WTC11 (cell line): ENCODE measurements at regions not wholly inside any gene's neighbourhood (a gene's known extent, or its start where the extent isn't known, plus 50 kb on each side); places are given as distances from the start of the nearest gene placed in this dataset.

ENCODE experiments used
- NFYB ChIP-seq: sonication (generic); formaldehyde crosslinking; conservative IDR thresholded peaks from 2 replicates; pipeline ENCODE4 v1.8.0; 2022; ENCODE audit warnings: low read depth, missing genetic modification reagents
- TEAD4 ChIP-seq: sonication (generic); formaldehyde crosslinking; IDR thresholded peaks from 2 replicates; pipeline ENCODE4 v1.8.0; 2022; ENCODE audit warnings: mild to moderate bottlenecking, missing genetic modification reagents

- TF ChIP-seq NFYB (CRISPR knock-in tag) = no peak
- no peak for TF ChIP-seq TEAD4 (CRISPR knock-in tag)
These were observed 99.5 kb downstream of the C4BPA start for GRCh38 chr1:207203541-207203940.
